HepG2 (cell line): ENCODE measurements at regions not wholly inside any gene's neighbourhood (a gene's known extent, or its start where the extent isn't known, plus 50 kb on each side); places are given as distances from the start of the nearest gene placed in this dataset.

Experiments used
- ATAC-seq: fragments of 200-7000 bp; cut with Tn5 transposase; 3 replicates; pipeline ENCODE4 v1.9.1; 2020; ENCODE audit warnings: mild to moderate bottlenecking, moderate library complexity
- BruUV-seq: library from RNA; stranded (reverse); fragments of 400-500 nt; replicated peaks from 2 replicates; lab custom pipeline; 2021; lab: Mats Ljungman, UMichigan
- CTCF ChIA-PET: fragments of 300-600 bp; formaldehyde crosslinking; extraction: SDS; loops from one replicate; lab custom pipeline; 2021; ENCODE audit warnings: low total read pairs, inconsistent platforms, low intra/inter-chr PET ratio; lab: Yijun Ruan, JAX
- POLR2A ChIA-PET: fragments of 350-600 bp; sonication (Branson Sonifier 250); formaldehyde crosslinking; loops from one replicate; lab custom pipeline; 2020; ENCODE audit warnings: antibody characterized with exemption, inconsistent platforms; lab: Yijun Ruan, JAX
- DNase-seq: peaks from one replicate; pipeline ENCODE4 v3.0.0-alpha.2; 2015; ENCODE audit warnings: low spot score
- FAIRE-seq: peaks from 3 replicates; lab custom pipeline; 2011; peaks lifted over from hg19 to GRCh38; lab: Jason Lieb, UNC
- H2AFZ ChIP-seq: one replicate; pipeline ENCODE4 v1.6.1; 2011; ENCODE audit warnings: low read length, inconsistent platforms
- H3K27ac ChIP-seq: fragments of 300-600 bp; 3 replicates; pipeline ENCODE4 v1.8.0; 2011; ENCODE audit warnings: mixed run types, mild to moderate bottlenecking, mixed read lengths, low read length, inconsistent platforms; ENCODE audit not compliant: insufficient read depth; ENCODE audit errors: extremely low read length
- H3K27me3 ChIP-seq, 2 experiments: fragments of 200-600 bp in 1 of 2; 2 replicates in 1 of 2; 3 replicates in 1 of 2; pipeline versions ENCODE4 v1.6.0 to v1.8.0; 2011; ENCODE audit warnings: low read length in 2 of 2, mild to moderate bottlenecking in 2 of 2, moderate library complexity in 2 of 2, inconsistent platforms in 1 of 2; ENCODE audit not compliant: insufficient read depth in 2 of 2, control insufficient read depth in 1 of 2
- H3K36me3 ChIP-seq, 2 experiments: fragments of 200-600 bp in 1 of 2; replicated peaks in 1 of 2; 2 replicates in 1 of 2; 3 replicates in 1 of 2; pipeline versions ENCODE4 v1.5.1 to v1.8.0; 2011; ENCODE audit warnings: low read length in 2 of 2, inconsistent platforms in 1 of 2; ENCODE audit not compliant: insufficient read depth in 2 of 2, control insufficient read depth in 1 of 2
- H3K4me1 ChIP-seq: 2 replicates; pipeline ENCODE4 v1.5.1; 2012; ENCODE audit warnings: low read length, inconsistent platforms; ENCODE audit not compliant: insufficient read depth
- H3K4me2 ChIP-seq: 2 replicates; pipeline ENCODE4 v1.6.0; 2011; ENCODE audit warnings: low read depth, low read length, inconsistent platforms
- H3K4me3 ChIP-seq, 3 experiments: fragments of 200-600 bp in 1 of 3; sonication (generic), shearing (Covaris generic) in 1 of 3; replicated peaks in 1 of 3; 2 replicates each; pipeline ENCODE4 v1.5.1; 2011 to 2016; ENCODE audit warnings: low read length in 3 of 3, inconsistent platforms in 2 of 3, low read depth in 2 of 3, mild to moderate bottlenecking in 2 of 3, control low read depth in 1 of 3, mixed read lengths in 1 of 3; ENCODE audit not compliant: insufficient read depth in 1 of 3
- H3K79me2 ChIP-seq: one replicate; pipeline ENCODE4 v1.6.1; 2011; ENCODE audit warnings: low read length, inconsistent platforms; ENCODE audit not compliant: insufficient read depth
- H3K9ac ChIP-seq: 2 replicates; pipeline ENCODE4 v1.6.0; 2011; ENCODE audit warnings: mild to moderate bottlenecking, low read depth, low read length, inconsistent platforms; ENCODE audit not compliant: insufficient read depth
- H3K9me3 ChIP-seq: 2 replicates; pipeline ENCODE4 v1.5.1; 2012; ENCODE audit warnings: mild to moderate bottlenecking, low read length
- H4K20me1 ChIP-seq: 2 replicates; pipeline ENCODE4 v1.6.0; 2011; ENCODE audit warnings: inconsistent platforms, mild to moderate bottlenecking, low read length, moderate library complexity; ENCODE audit not compliant: insufficient read depth
- ATF7-NPFF ChIP-seq: sonication (generic); formaldehyde crosslinking; IDR thresholded peaks from 2 replicates; pipeline ENCODE4 v1.8.1; 2023; ENCODE audit warnings: mild to moderate bottlenecking, low read depth, missing genetic modification reagents, moderate library complexity
- CHD2 ChIP-seq: IDR thresholded peaks from 2 replicates; pipeline ENCODE4 v1.6.1; 2011; ENCODE audit warnings: low read depth, low read length, improper control_type of control experiment
- E2F2 ChIP-seq: sonication (generic); formaldehyde crosslinking; IDR thresholded peaks from 2 replicates; pipeline ENCODE4 v1.4.0; 2020; ENCODE audit warnings: missing genetic modification reagents, borderline replicate concordance
- FOXK2 ChIP-seq: fragments of 450-650 bp; IDR thresholded peaks from 2 replicates; pipeline ENCODE4 v1.6.1; 2016
- HDAC2 ChIP-seq: sonication (generic); formaldehyde crosslinking; IDR thresholded peaks from 2 replicates; pipeline ENCODE4 v1.4.0; 2020; ENCODE audit warnings: missing genetic modification reagents
- MBD4 ChIP-seq: IDR thresholded peaks from 2 replicates; pipeline ENCODE4 v1.6.1; 2012; ENCODE audit warnings: low read length, inconsistent platforms, borderline replicate concordance
- NFE2L2 ChIP-seq: fragments of 150-350 bp; IDR thresholded peaks from 2 replicates; pipeline ENCODE4 v1.6.1; 2014; ENCODE audit warnings: low read length
- NR2C2 ChIP-seq: sonication (generic); formaldehyde crosslinking; IDR thresholded peaks from 2 replicates; pipeline ENCODE4 v1.4.0; 2020; ENCODE audit warnings: missing genetic modification reagents, mild to moderate bottlenecking, moderate library complexity, borderline replicate concordance
- PTBP1 ChIP-seq: fragments of 200-400 bp; formaldehyde crosslinking; IDR thresholded peaks from 2 replicates; pipeline ENCODE4 v1.6.1; 2018; ENCODE audit warnings: low read length, low read depth; ENCODE audit not compliant: poor library complexity, severe bottlenecking
- TEAD3 ChIP-seq: optimal IDR thresholded peaks from 2 replicates; pipeline ENCODE3; 2016; ENCODE audit warnings: borderline replicate concordance
- ZFP36L1 ChIP-seq: sonication (generic); formaldehyde crosslinking; IDR thresholded peaks from 2 replicates; pipeline ENCODE4 v1.8.0; 2022; ENCODE audit warnings: mild to moderate bottlenecking, missing genetic modification reagents, moderate library complexity
- ZNF142 ChIP-seq: sonication (generic); formaldehyde crosslinking; IDR thresholded peaks from 2 replicates; pipeline ENCODE4 v1.4.0; 2020; ENCODE audit warnings: missing genetic modification reagents
- WGBS: methylation state at CpG from one replicate; pipeline ENCODE4 v1.1.6; 2017; ENCODE audit warnings: low lambda C conversion rate; 5-methylcytosine and 5-hydroxymethylcytosine counted together
- in situ Hi-C: cut with HindIII; loops from 2 replicates; pipeline ENCODE4 v1.10.0; 2017; ENCODE audit warnings: low pct_unique_long_range_greater_than_20kb; ENCODE audit not compliant: extremely low pct_ligation_motif_present
- intact Hi-C: fragments of 100-400 bp; cut with micrococcal nuclease; formaldehyde crosslinking; loops from one replicate; pipeline ENCODE4 v1.10.0; 2022; ENCODE audit not compliant: unreplicated experiment

DNA sequence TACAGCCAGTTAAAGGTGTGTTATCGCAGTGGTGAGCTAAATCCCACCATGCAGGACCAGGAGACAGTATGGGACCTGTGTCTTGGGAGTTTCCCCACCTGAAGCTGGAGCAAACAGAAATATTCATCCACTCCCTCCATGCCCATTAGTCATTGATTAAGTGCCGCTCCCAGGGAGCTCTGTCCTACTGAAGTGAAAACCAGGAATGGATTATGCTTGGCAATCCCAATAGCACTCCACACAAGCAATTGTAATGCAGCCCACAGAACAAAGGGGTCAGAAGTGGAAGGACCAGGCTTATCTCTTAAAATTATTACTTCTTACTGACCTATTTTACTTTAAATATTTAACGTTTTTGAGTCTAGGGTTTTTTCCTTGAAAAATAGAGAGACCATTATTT, 1005.4 kb downstream of the ADGRL2 start:
- TF ChIP-seq ZNF142 (CRISPR knock-in tag) (no peak), MBD4 (no peak), CHD2 (no peak), ZFP36L1 (CRISPR knock-in tag) (no peak), TEAD3 (CRISPR knock-in tag) (no peak), NR2C2 (CRISPR knock-in tag) (no peak), E2F2 (CRISPR knock-in tag) (no peak), NFE2L2 (no peak), HDAC2 (CRISPR knock-in tag) (no peak), PTBP1 (no peak), FOXK2 (no peak), ATF7-NPFF (no peak)
- peaks cover 66% of the 10 kb centered on the region for H3K9me3 ChIP-seq
- H3K36me3 ChIP-seq: no peaks in the 10 kb centered on the region
- BruUV-seq: no TSS peak
- FAIRE-seq (no peak), ATAC-seq (no peak), DNase-seq (no peak)
- H3K4me1 ChIP-seq: no peaks in the 10 kb centered on the region
- H3K27ac ChIP-seq: no peak overlapping the region
- no peak overlapping the region for H2AFZ ChIP-seq
- in situ Hi-C loops (no loop called here), intact Hi-C loops (no loop called here)
- POLR2A ChIA-PET: no interaction called here
- no peak overlapping the region for H3K9ac ChIP-seq
- no peak overlapping the region for H3K4me3 ChIP-seq
- H3K79me2 ChIP-seq: no peaks in the 10 kb centered on the region
- CTCF ChIA-PET: no interaction called here
- H4K20me1 ChIP-seq: no peaks in the 10 kb centered on the region
- H3K27me3 ChIP-seq: no peaks in the 10 kb centered on the region
- H3K4me2 ChIP-seq: no peak overlapping the region
- 0% methylated on average over 3 of the region's 3 CpGs for WGBS
